IMR-90 (cell line): ENCODE measurements at regions not wholly inside any gene's neighbourhood (a gene's known extent, or its start where the extent isn't known, plus 50 kb on each side); places are given as distances from the start of the nearest gene placed in this dataset.

ENCODE experiments used
- ATAC-seq: fragments of 200-7000 bp; cut with Tn5 transposase; 2 replicates; pipeline ENCODE4 v1.9.1; 2020; ENCODE audit warnings: low read depth, mild to moderate bottlenecking, moderate library complexity
- BruUV-seq: library from RNA; stranded (reverse); fragments of 400-500 nt; replicated peaks from 2 replicates; lab custom pipeline; 2021; lab: Mats Ljungman, UMichigan
- CTCF ChIA-PET: fragments of 300-600 bp; formaldehyde crosslinking; extraction: SDS; loops from one replicate; lab custom pipeline; 2021; ENCODE audit warnings: antibody characterized with exemption; lab: Yijun Ruan, JAX
- POLR2A ChIA-PET: fragments of 300-600 bp; sonication (Branson Sonifier 250); formaldehyde crosslinking; loops from one replicate; lab custom pipeline; 2022; ENCODE audit warnings: antibody characterized with exemption; ENCODE audit not compliant: unreplicated experiment; lab: Charles Lee
- DNase-seq: peaks from one replicate; pipeline ENCODE4 v3.0.0; 2013
- H2AFZ ChIP-seq: replicated peaks from 2 replicates; pipeline ENCODE3; 2013; ENCODE audit warnings: low read length, mild to moderate bottlenecking; ENCODE audit not compliant: poor library complexity
- H2AK5ac ChIP-seq: 2 replicates; pipeline ENCODE4 v1.6.1; 2013; ENCODE audit warnings: low read depth, low read length, inconsistent platforms
- H2AK9ac ChIP-seq: replicated peaks from 2 replicates; pipeline ENCODE3; 2013; ENCODE audit warnings: mild to moderate bottlenecking, low read depth, low read length, moderate library complexity; ENCODE audit not compliant: poor library complexity
- H2BK120ac ChIP-seq: 2 replicates; pipeline ENCODE4 v1.6.1; 2013; ENCODE audit warnings: low read depth, low read length, inconsistent platforms
- H2BK15ac ChIP-seq: 3 replicates; pipeline ENCODE4 v1.6.1; 2013; ENCODE audit warnings: low read depth, low read length, inconsistent platforms
- H2BK20ac ChIP-seq: 2 replicates; pipeline ENCODE4 v1.6.1; 2013; ENCODE audit warnings: low read depth, mild to moderate bottlenecking, inconsistent platforms, low read length, moderate library complexity
- H2BK5ac ChIP-seq: 2 replicates; pipeline ENCODE4 v1.6.1; 2013; ENCODE audit warnings: mild to moderate bottlenecking, low read depth, low read length, inconsistent platforms; ENCODE audit not compliant: poor library complexity, severe bottlenecking
- H3K14ac ChIP-seq: replicated peaks from 2 replicates; pipeline ENCODE4 v1.6.1; 2013; ENCODE audit warnings: low read depth, low read length, inconsistent platforms
- H3K18ac ChIP-seq: 2 replicates; pipeline ENCODE4 v1.6.1; 2013; ENCODE audit warnings: low read depth, low read length, control low read depth
- H3K23ac ChIP-seq: 2 replicates; pipeline ENCODE4 v1.6.1; 2013; ENCODE audit warnings: low read depth, low read length, inconsistent platforms
- H3K27ac ChIP-seq: 2 replicates; pipeline ENCODE4 v1.5.1; 2013; ENCODE audit warnings: mild to moderate bottlenecking, control low read depth, low read length; ENCODE audit not compliant: insufficient read depth
- H3K27me3 ChIP-seq: 2 replicates; pipeline ENCODE4 v1.6.1; 2013; ENCODE audit warnings: low read length; ENCODE audit not compliant: control insufficient read depth, insufficient read depth
- H3K36me3 ChIP-seq: 2 replicates; pipeline ENCODE4 v1.6.1; 2013; ENCODE audit warnings: low read length, mixed read lengths; ENCODE audit not compliant: control insufficient read depth, insufficient read depth
- H3K4ac ChIP-seq: 2 replicates; pipeline ENCODE4 v1.6.1; 2013; ENCODE audit warnings: low read depth, low read length, inconsistent platforms
- H3K4me1 ChIP-seq: 2 replicates; pipeline ENCODE4 v1.6.1; 2013; ENCODE audit warnings: low read length, mixed read lengths; ENCODE audit not compliant: control insufficient read depth, insufficient read depth
- H3K4me2 ChIP-seq: 2 replicates; pipeline ENCODE4 v1.6.1; 2013; ENCODE audit warnings: low read depth, mild to moderate bottlenecking, control low read depth, low read length, moderate library complexity
- H3K4me3 ChIP-seq: 2 replicates; pipeline ENCODE4 v1.5.1; 2013; ENCODE audit warnings: low read depth, mild to moderate bottlenecking, control low read depth, low read length, moderate library complexity; ENCODE audit not compliant: insufficient read depth
- H3K56ac ChIP-seq: 2 replicates; pipeline ENCODE4 v1.6.1; 2013; ENCODE audit warnings: low read length, inconsistent platforms; ENCODE audit not compliant: insufficient read depth; ENCODE audit errors: extremely low read depth
- H3K79me1 ChIP-seq, 2 experiments: 2 replicates each; pipeline ENCODE4 v1.6.1; 2013; ENCODE audit warnings: low read length in 2 of 2, inconsistent platforms in 1 of 2, low read depth in 1 of 2
- H3K9ac ChIP-seq: 2 replicates; pipeline ENCODE4 v1.6.1; 2013; ENCODE audit warnings: low read depth, low read length, control low read depth
- H3K9me1 ChIP-seq: 2 replicates; pipeline ENCODE4 v1.6.1; 2013; ENCODE audit warnings: low read length, inconsistent platforms; ENCODE audit not compliant: insufficient read depth
- H3K9me3 ChIP-seq: 2 replicates; pipeline ENCODE4 v1.6.1; 2013; ENCODE audit warnings: low read length; ENCODE audit not compliant: control insufficient read depth, insufficient read depth
- H4K20me1 ChIP-seq: 2 replicates; pipeline ENCODE4 v1.6.1; 2013; ENCODE audit warnings: low read length, inconsistent platforms; ENCODE audit not compliant: insufficient read depth
- H4K5ac ChIP-seq: 2 replicates; pipeline ENCODE4 v1.6.1; 2013; ENCODE audit warnings: mild to moderate bottlenecking, low read depth, low read length, control low read depth
- H4K8ac ChIP-seq, 2 experiments: 2 replicates each; pipeline ENCODE4 v1.6.1; 2013; ENCODE audit warnings: low read depth in 2 of 2, low read length in 2 of 2, control low read depth in 1 of 2, inconsistent platforms in 1 of 2
- H4K91ac ChIP-seq: 2 replicates; pipeline ENCODE4 v1.6.1; 2013; ENCODE audit warnings: low read depth, low read length, inconsistent platforms; ENCODE audit not compliant: insufficient read depth
- CEBPB ChIP-seq: IDR thresholded peaks from 2 replicates; pipeline ENCODE4 v1.6.1; 2012; ENCODE audit warnings: low read depth, low read length, improper control_type of control experiment
- CHD1 ChIP-seq: IDR thresholded peaks from 2 replicates; pipeline ENCODE4 v1.6.1; 2012; ENCODE audit warnings: low read depth, low read length, improper control_type of control experiment
- FOS ChIP-seq: fragments of 150-350 bp; IDR thresholded peaks from 2 replicates; pipeline ENCODE4 v1.6.1; 2016; ENCODE audit warnings: low read depth, low read length
- MAFK ChIP-seq: IDR thresholded peaks from 2 replicates; pipeline ENCODE4 v1.6.1; 2012; ENCODE audit warnings: low read depth, low read length, improper control_type of control experiment
- MAZ ChIP-seq: IDR thresholded peaks from 2 replicates; pipeline ENCODE4 v1.6.1; 2012; ENCODE audit warnings: low read depth, mild to moderate bottlenecking, low read length, improper control_type of control experiment, moderate library complexity, borderline replicate concordance
- MXI1 ChIP-seq: IDR thresholded peaks from 2 replicates; pipeline ENCODE4 v1.6.1; 2012; ENCODE audit warnings: low read depth, mild to moderate bottlenecking, low read length, moderate library complexity, borderline replicate concordance
- POLR2A ChIP-seq: IDR thresholded peaks from 2 replicates; pipeline ENCODE4 v1.6.1; 2012; ENCODE audit warnings: mild to moderate bottlenecking, low read depth, low read length
- RAD21 ChIP-seq: IDR thresholded peaks from 2 replicates; pipeline ENCODE4 v1.6.1; 2012; ENCODE audit warnings: low read length, improper control_type of control experiment
- RCOR1 ChIP-seq: IDR thresholded peaks from 2 replicates; pipeline ENCODE4 v1.6.1; 2012; ENCODE audit warnings: mild to moderate bottlenecking, low read length, improper control_type of control experiment; ENCODE audit not compliant: insufficient replicate concordance
- RFX5 ChIP-seq: IDR thresholded peaks from 2 replicates; pipeline ENCODE4 v1.8.0; 2012; ENCODE audit warnings: low read depth, mild to moderate bottlenecking, low read length, moderate library complexity
- SMC3 ChIP-seq: fragments of 150-350 bp; IDR thresholded peaks from 2 replicates; pipeline ENCODE4 v1.6.1; 2016; ENCODE audit warnings: low read depth, mild to moderate bottlenecking, antibody characterized with exemption, low read length, moderate library complexity
- WGBS, 2 experiments: methylation state at CpG; one replicate each; pipeline versions ENCODE4 v1.1.5 to v1.1.7; 2013; ENCODE audit warnings: missing lambda C conversion rate in 2 of 2; ENCODE audit not compliant: insufficient read length in 1 of 2; ENCODE audit errors: extremely low coverage in 2 of 2; 5-methylcytosine and 5-hydroxymethylcytosine counted together
- dilution Hi-C: fragments of 300-500 bp; cut with HindIII; formaldehyde crosslinking; loops from one replicate; pipeline ENCODE4 v1.14.3; 2018; ENCODE audit warnings: low sequenced_read_pairs; ENCODE audit not compliant: unreplicated experiment
- in situ Hi-C: fragments of 300-500 bp; cut with MboI; formaldehyde crosslinking; loops from 3 replicates; pipeline ENCODE4 v1.14.3; 2019; ENCODE audit warnings: low sequenced_read_pairs, inconsistent platforms, mixed read lengths
- intact Hi-C: fragments of 100-400 bp; cut with micrococcal nuclease; formaldehyde crosslinking; loops from 2 replicates; pipeline ENCODE4 v1.10.0; 2022
- TF ChIP-seq, protein P1 (sequence below): conservative IDR thresholded peaks from 2 replicates; pipeline ENCODE4 v1.5.1; 2012; ENCODE audit warnings: mild to moderate bottlenecking, low read depth, low read length, improper control_type of control experiment
- TF ChIP-seq, protein P2 (sequence below): fragments of 150-350 bp; IDR thresholded peaks from 2 replicates; pipeline ENCODE4 v1.6.1; 2017; ENCODE audit warnings: mild to moderate bottlenecking, antibody characterized with exemption, low read length, low read depth
- TF ChIP-seq, protein P3 (sequence below): fragments of 150-350 bp; IDR thresholded peaks from 2 replicates; pipeline ENCODE4 v1.6.1; 2016; ENCODE audit warnings: low read depth, mild to moderate bottlenecking, low read length, moderate library complexity, borderline replicate concordance

GRCh38 chr6:67538032-67538431 is 1097.0 kb upstream of the ADGRB3 start:
- H3K79me1 ChIP-seq = no peaks in the 10 kb centered on the region
- no peak overlapping the region for H2AK9ac ChIP-seq
- H4K91ac ChIP-seq = no peak overlapping the region
- intact Hi-C loops = no loop called here
- no peaks in the 10 kb centered on the region for H3K4me1 ChIP-seq
- ATAC-seq (no peak), DNase-seq (no peak)
- no peaks in the 10 kb centered on the region for H3K36me3 ChIP-seq
- in situ Hi-C loops = no loop called here
- H3K9me3 ChIP-seq = peaks cover 6% of the 10 kb centered on the region; the same call in 1 of the 2 replicates
- ChIA-PET CTCF (no interaction called here), POLR2A (no interaction called here)
- no peak overlapping the region for H3K27ac ChIP-seq
- no peaks in the 10 kb centered on the region for H3K9me1 ChIP-seq
- H3K4ac ChIP-seq = no peak overlapping the region
- H2BK5ac ChIP-seq = no peak overlapping the region
- H2AK5ac ChIP-seq = no peak overlapping the region
- no CpG with 5 or more reads among the region's 1 CpG for WGBS, 2 experiments
- no peak overlapping the region for H2BK20ac ChIP-seq
- no peak overlapping the region for H2AFZ ChIP-seq
- BruUV-seq = no TSS peak
- no peak overlapping the region for H3K4me3 ChIP-seq
- H2BK15ac ChIP-seq = no peak overlapping the region
- no peak overlapping the region for H4K8ac ChIP-seq
- no peak overlapping the region for H3K4me2 ChIP-seq
- H3K9ac ChIP-seq = no peak overlapping the region
- no peaks in the 10 kb centered on the region for H3K27me3 ChIP-seq
- H3K18ac ChIP-seq = no peak overlapping the region
- no peaks in the 10 kb centered on the region for H4K20me1 ChIP-seq
- H3K56ac ChIP-seq = no peak overlapping the region
- TF ChIP-seq FOS (no peak), SMC3 (no peak), RFX5 (no peak), RCOR1 (no peak), CHD1 (no peak), MXI1 (no peak), CEBPB (no peak), RAD21 (no peak), MAFK (no peak), POLR2A (no peak), MAZ (no peak)
- TF ChIP-seq, protein P1, sequence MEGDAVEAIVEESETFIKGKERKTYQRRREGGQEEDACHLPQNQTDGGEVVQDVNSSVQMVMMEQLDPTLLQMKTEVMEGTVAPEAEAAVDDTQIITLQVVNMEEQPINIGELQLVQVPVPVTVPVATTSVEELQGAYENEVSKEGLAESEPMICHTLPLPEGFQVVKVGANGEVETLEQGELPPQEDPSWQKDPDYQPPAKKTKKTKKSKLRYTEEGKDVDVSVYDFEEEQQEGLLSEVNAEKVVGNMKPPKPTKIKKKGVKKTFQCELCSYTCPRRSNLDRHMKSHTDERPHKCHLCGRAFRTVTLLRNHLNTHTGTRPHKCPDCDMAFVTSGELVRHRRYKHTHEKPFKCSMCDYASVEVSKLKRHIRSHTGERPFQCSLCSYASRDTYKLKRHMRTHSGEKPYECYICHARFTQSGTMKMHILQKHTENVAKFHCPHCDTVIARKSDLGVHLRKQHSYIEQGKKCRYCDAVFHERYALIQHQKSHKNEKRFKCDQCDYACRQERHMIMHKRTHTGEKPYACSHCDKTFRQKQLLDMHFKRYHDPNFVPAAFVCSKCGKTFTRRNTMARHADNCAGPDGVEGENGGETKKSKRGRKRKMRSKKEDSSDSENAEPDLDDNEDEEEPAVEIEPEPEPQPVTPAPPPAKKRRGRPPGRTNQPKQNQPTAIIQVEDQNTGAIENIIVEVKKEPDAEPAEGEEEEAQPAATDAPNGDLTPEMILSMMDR = no peak
- TF ChIP-seq, protein P2, sequence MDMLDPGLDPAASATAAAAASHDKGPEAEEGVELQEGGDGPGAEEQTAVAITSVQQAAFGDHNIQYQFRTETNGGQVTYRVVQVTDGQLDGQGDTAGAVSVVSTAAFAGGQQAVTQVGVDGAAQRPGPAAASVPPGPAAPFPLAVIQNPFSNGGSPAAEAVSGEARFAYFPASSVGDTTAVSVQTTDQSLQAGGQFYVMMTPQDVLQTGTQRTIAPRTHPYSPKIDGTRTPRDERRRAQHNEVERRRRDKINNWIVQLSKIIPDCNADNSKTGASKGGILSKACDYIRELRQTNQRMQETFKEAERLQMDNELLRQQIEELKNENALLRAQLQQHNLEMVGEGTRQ = no peak
- TF ChIP-seq, protein P3, sequence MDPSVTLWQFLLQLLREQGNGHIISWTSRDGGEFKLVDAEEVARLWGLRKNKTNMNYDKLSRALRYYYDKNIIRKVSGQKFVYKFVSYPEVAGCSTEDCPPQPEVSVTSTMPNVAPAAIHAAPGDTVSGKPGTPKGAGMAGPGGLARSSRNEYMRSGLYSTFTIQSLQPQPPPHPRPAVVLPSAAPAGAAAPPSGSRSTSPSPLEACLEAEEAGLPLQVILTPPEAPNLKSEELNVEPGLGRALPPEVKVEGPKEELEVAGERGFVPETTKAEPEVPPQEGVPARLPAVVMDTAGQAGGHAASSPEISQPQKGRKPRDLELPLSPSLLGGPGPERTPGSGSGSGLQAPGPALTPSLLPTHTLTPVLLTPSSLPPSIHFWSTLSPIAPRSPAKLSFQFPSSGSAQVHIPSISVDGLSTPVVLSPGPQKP = no peak
- H3K14ac ChIP-seq = no peak overlapping the region
- H2BK120ac ChIP-seq = no peak overlapping the region
- H3K23ac ChIP-seq = no peak overlapping the region
- H4K5ac ChIP-seq = no peak overlapping the region
- dilution Hi-C loops = no loop called here
